Keratinocyte (primary cell): ENCODE measurements at regions not wholly inside any gene's neighbourhood (a gene's known extent, or its start where the extent isn't known, plus 50 kb on each side); places are given as distances from the start of the nearest gene placed in this dataset.

Source experiments
- EZH2 ChIP-seq: IDR thresholded peaks from one replicate; pipeline ENCODE4 v1.6.1; 2012; ENCODE audit warnings: inconsistent platforms, mild to moderate bottlenecking, low read length, moderate library complexity
- TF ChIP-seq, protein P1 (sequence below), 3 experiments: IDR thresholded peaks in 1 of 3; conservative IDR thresholded peaks in 1 of 3; optimal IDR thresholded peaks in 1 of 3; 2 replicates in 2 of 3; 3 replicates in 1 of 3; pipeline versions ENCODE3 to v1.5.1; 2011; ENCODE audit warnings: low read length in 3 of 3, mild to moderate bottlenecking in 3 of 3, moderate library complexity in 2 of 3, control low read depth in 1 of 3, inconsistent platforms in 1 of 3; ENCODE audit not compliant: insufficient read depth in 2 of 3; ENCODE audit errors: extremely low read depth in 1 of 3

- TF ChIP-seq, protein P1, sequence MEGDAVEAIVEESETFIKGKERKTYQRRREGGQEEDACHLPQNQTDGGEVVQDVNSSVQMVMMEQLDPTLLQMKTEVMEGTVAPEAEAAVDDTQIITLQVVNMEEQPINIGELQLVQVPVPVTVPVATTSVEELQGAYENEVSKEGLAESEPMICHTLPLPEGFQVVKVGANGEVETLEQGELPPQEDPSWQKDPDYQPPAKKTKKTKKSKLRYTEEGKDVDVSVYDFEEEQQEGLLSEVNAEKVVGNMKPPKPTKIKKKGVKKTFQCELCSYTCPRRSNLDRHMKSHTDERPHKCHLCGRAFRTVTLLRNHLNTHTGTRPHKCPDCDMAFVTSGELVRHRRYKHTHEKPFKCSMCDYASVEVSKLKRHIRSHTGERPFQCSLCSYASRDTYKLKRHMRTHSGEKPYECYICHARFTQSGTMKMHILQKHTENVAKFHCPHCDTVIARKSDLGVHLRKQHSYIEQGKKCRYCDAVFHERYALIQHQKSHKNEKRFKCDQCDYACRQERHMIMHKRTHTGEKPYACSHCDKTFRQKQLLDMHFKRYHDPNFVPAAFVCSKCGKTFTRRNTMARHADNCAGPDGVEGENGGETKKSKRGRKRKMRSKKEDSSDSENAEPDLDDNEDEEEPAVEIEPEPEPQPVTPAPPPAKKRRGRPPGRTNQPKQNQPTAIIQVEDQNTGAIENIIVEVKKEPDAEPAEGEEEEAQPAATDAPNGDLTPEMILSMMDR (optimal IDR thresholded peaks at IDR 0.05 in 1 of 3, IDR thresholded peaks at IDR 0.05 in 1 of 3, conservative IDR thresholded peaks at IDR 0.05 in 1 of 3; ENCODE audit: extremely low read depth in 1 of 3, insufficient read depth in 2 of 3, low read length in 3 of 3) = no peak
- TF ChIP-seq EZH2 = no peak
These were observed 508.9 kb upstream of the JAG1 start for GRCh38 chr20:11182720-11183119.
